Skin epidermis (tissue), 12 donors: ENCODE measurements at regions not wholly inside any gene's neighbourhood (a gene's known extent, or its start where the extent isn't known, plus 50 kb on each side); places are given as distances from the start of the nearest gene placed in this dataset.

Experiments
- H3K27ac ChIP-seq, 21 experiments: fragments of 200-600 bp; sonication (generic) in 11 of 21; one replicate each; pipeline ENCODE4 v1.5.0; 2020; ENCODE audit warnings: mild to moderate bottlenecking in 3 of 21, inconsistent platforms in 2 of 21, moderate library complexity in 2 of 21
- H3K4me3 ChIP-seq, 7 experiments: fragments of 200-600 bp; sonication (generic) in 2 of 7; one replicate each; pipeline ENCODE4 v1.5.0; 2020; ENCODE audit warnings: inconsistent platforms in 2 of 7, mild to moderate bottlenecking in 2 of 7, moderate library complexity in 1 of 7

- Histone ChIP-seq H3K4me3 (no peak overlapping the region), H3K27ac (no peak overlapping the region)
These were observed 415.1 kb downstream of the MLLT3 start for GRCh38 chr9:20207176-20207575.

DNA sequence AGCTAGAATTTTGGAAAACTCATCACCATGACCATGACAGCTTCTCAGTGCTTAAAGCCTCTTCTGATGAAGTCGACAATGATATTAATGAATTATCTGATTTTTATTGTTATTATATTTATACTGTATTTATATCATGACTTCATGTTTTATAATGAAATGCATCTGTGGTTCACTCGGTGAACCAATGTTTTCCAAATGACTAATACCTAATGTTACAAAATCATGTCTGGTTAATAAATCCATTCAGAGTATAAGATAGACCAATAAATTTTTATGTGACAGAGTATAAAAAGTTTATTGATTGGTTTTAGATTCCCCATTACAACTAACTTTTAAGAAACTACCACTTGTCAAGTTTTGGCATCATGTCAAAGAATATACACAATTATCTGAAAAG is 416.5 kb downstream of the MLLT3 start:
- Histone ChIP-seq H3K27ac (no peak overlapping the region), H3K4me3 (no peak overlapping the region)

GRCh38 chr9:20200991-20201431 is 412.2 kb upstream of the SLC24A2 start:
- Histone ChIP-seq H3K4me3 (no peak overlapping the region), H3K27ac (no peak overlapping the region)

GRCh38 chr9:20200581-20200980 is 411.7 kb upstream of the SLC24A2 start:
- Histone ChIP-seq H3K4me3 (no peak overlapping the region), H3K27ac (no peak overlapping the region)

DNA sequence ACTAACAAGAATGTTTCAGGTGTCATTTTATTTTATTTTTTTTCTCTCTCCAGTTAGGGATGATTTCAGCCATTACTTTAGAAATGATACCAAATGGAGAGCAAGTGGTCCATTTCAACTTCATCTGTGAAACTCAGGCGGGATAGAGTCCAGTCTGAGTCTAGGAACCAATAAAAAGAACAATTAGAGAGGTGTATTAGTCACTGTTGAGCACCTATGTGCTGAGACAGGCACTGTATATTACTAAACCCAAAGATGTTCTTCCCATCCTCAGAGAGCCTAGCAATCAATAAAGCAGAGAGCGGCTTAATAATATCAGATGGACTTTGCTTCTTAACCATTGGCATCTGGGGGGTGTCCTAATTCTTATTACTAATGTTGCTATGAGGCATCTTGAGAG is 410.3 kb upstream of the SLC24A2 start:
- Histone ChIP-seq H3K4me3 (no peak overlapping the region), H3K27ac (peak overlapping the region in 8 of 21 experiments; percentile 20 to 75 (median 64))

- H3K4me3 ChIP-seq: no peak overlapping the region
- H3K27ac ChIP-seq: peak overlapping the region in 13 of 21 experiments; percentile 20 to 75 (median 60)
These were observed 409.3 kb upstream of the SLC24A2 start for GRCh38 chr9:20197976-20198685.

DNA sequence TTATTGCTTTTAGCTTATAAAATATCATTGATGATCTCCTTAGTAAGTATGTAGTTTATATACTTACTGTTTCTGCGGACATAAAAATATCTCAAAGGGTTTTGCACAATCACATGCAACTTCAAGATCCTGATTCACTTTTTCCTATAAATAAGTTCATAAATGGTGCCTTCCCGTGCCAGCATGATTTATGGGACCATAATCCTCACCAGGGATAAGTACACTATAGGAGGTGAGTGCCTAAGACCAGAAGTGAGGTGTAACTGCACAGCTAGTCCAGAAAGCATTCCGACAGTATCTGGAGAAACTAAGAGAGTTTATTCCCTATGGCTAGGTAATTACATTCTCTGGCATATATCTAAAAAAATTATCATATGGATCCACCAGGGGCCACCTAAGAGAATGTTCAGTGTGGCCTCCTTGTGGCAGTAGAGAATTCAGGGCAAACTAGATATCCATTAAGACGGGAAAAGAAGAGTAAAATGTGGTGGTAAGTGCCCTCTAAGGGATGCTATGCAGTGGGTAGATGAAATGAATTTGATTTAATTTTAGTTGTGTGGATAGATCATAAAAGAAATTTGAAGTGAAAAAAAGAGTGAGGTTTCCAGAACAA is 402.5 kb upstream of the SLC24A2 start:
- Histone ChIP-seq H3K4me3 (no peak overlapping the region), H3K27ac (no peak overlapping the region)

DNA sequence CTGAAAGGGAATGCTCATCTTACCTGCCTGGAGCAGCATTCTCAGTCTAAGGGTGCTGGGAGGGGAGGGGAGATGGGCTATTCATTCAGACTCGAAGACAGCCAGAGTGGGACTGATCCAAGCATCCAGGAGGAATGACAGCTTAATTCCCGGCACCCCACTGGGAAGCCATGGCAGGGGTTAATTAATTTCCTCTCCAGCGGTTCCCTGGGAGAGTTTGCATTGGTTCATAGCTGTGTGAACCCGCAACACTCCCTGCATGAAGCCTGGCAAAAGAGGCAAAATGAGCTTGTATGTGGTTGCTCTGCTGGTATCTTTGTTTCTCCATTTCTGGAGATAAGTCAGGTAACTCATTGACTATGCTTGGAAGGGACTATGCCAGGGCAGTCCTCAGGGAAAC is 401.0 kb upstream of the SLC24A2 start:
- H3K4me3 ChIP-seq: no peak overlapping the region
- H3K27ac ChIP-seq: no peak overlapping the region

DNA sequence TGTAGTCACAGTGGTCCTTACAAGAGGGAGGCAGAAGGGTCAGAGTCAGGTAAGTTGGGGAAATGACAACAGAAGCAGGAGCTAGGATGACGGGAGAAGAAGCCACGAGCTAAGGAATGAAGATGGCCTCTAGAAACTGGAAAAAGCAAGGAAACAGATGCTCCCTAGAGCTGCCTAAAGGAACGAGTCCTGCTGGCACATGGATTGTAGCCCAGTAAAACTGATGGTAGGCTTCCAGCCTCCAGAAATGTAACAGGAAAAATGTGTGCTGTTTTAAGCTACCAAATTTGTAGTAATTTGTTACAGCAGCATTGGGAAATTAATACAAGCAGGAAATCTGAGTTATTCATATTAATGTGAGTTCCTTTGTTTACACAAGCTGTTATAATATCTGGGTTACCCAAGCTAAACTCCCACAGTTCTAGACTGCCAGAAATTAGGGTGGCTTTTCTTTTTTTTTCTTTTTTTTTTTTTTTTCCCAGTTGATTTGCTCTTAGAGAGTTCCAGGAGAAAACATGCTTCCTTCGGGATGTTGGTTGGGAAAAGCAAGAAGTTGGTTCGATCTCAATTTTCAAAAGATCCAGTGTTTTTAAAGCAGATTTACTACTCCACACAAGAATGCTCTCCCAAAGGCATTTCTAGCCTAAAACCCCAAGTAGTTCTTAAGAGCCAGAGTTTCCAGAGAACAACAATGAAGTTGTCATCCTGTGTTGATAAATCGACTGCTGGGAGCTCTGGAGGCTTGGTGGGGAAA is 400.0 kb upstream of the SLC24A2 start:
- Histone ChIP-seq H3K27ac (no peak overlapping the region), H3K4me3 (no peak overlapping the region)

GRCh38 chr9:20187318-20187717 is 398.5 kb upstream of the SLC24A2 start:
- no peak overlapping the region for H3K4me3 ChIP-seq
- no peak overlapping the region for H3K27ac ChIP-seq

DNA sequence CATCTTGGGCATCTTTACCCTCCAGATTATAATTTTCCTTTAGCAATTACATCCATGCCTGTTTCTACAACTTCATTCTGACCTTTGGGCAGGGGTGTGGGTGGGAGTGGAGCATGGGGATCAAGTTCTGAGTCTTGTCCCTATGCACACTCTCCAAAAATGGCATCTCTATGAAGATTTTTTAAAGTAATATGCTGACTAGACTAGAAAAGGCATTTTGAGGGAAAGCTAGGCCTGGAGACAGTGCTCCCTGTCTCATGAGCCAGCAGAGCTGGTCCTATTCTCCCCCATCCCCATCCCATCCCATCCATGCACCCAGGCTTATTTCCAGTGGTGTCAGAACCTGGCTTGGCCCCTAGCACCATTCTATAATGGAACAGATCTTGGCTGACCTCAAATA is 398.0 kb upstream of the SLC24A2 start:
- Histone ChIP-seq H3K4me3 (no peak overlapping the region), H3K27ac (no peak overlapping the region)

GRCh38 chr9:20186231-20186630 is 397.4 kb upstream of the SLC24A2 start:
- Histone ChIP-seq H3K4me3 (no peak overlapping the region), H3K27ac (no peak overlapping the region)

GRCh38 chr9:20184541-20184940 is 395.7 kb upstream of the SLC24A2 start:
- Histone ChIP-seq H3K27ac (no peak overlapping the region), H3K4me3 (no peak overlapping the region)

DNA sequence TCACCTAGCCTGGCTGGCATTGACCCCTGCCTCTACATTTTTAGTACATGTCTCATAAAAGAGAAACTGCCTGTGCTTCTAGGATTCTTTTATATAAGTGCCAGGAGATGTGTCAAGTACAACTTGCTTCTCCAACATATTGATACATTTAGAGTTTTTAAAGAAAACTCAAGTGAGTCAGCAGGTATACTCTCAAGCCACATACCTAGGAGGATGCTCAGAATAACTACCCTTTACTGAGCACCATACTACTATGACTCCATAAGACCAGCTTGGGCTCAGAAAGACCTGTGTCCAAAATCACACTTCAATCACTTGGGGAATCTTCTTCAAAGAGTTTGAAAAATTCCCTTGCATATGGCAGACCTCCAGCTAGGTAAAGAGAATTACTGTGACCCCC is 389.8 kb upstream of the SLC24A2 start:
- H3K27ac ChIP-seq: no peak overlapping the region
- no peak overlapping the region for H3K4me3 ChIP-seq

DNA sequence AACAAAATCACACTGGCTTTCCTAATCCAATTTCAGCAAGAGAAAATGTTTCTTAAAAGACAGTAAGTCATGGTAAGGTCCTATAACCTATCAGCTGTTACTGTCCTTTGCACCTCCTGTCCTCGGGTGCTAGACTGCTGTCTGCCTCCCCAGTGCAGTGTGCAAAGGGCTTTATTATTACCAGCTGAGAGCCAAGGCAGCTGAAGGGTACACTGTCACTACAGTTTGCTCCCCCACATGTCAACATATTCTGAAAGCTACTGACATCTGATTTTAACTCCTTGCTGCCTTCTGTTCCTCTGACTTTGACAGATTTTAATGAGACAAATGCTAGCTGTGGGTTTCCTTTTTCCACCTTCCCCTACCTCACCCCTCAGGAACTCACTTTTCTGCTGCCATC is 389.4 kb upstream of the SLC24A2 start:
- no peak overlapping the region for H3K27ac ChIP-seq

GRCh38 chr9:20170122-20170521 is 381.3 kb upstream of the SLC24A2 start:
- no peak overlapping the region for H3K4me3 ChIP-seq
- no peak overlapping the region for H3K27ac ChIP-seq

More for the DNA sequence above, 389.4 kb upstream of the SLC24A2 start:
- H3K4me3 ChIP-seq: no peak overlapping the region

DNA sequence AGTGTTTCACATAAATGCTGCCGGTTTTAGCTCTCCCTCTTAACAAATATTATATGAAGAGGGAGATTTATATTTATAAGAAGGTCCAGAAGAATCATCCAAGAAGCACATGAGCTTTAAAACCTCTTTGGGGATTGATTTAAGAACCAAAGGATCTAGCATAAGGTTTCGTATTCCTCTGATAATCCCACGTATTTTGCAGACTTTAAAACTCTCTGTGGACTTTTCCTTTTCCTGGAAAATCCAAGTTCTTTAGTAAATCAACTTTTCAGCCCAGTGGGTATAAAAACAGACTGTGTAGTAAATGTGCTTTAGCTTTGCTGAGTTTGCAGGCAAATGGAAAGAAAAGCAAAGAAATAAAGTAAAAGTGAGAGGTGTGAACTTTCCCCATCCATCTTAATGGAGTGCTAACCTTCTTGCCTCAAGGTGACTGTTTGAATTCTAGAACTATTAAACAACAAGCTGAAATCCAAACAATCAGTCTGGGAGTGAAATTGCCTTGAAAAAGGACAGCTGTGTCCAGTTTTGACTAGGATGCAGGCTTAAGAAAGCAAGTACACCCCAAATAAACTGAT is 363.4 kb upstream of the SLC24A2 start:
- H3K27ac ChIP-seq: no peak overlapping the region
- no peak overlapping the region for H3K4me3 ChIP-seq

- Histone ChIP-seq H3K4me3 (no peak overlapping the region), H3K27ac (no peak overlapping the region)
These were observed 359.6 kb upstream of the SLC24A2 start for GRCh38 chr9:20148416-20148815.

GRCh38 chr9:20144197-20144596 is 355.4 kb upstream of the SLC24A2 start:
- no peak overlapping the region for H3K27ac ChIP-seq
- no peak overlapping the region for H3K4me3 ChIP-seq

- H3K27ac ChIP-seq: no peak overlapping the region
These were observed 351.0 kb upstream of the SLC24A2 start for GRCh38 chr9:20139763-20140290.

More at GRCh38 chr9:20139763-20140290, 351.0 kb upstream of the SLC24A2 start:
- H3K4me3 ChIP-seq: no peak overlapping the region
